ENCODE measurements at regions not wholly inside any gene's neighbourhood (a gene's known extent, or its start where the extent isn't known, plus 50 kb on each side); places are given as distances from the start of the nearest gene placed in this dataset.

GRCh38 chr14:53346988-53347387 lies 193.9 kb upstream of the DDHD1 start:
- no peaks in the 10 kb centered on the region for H3K36me3 Mint-ChIP-seq (ENCODE audit: low read depth)
- TF ChIP-seq CTCF (IDR thresholded peaks at IDR 0.05), result no peak
- no peak overlapping the region for H3K4me3 Mint-ChIP-seq
- H3K9me3 Mint-ChIP-seq, result no peaks in the 10 kb centered on the region
- no peak overlapping the region for H3K27ac Mint-ChIP-seq
- DNase-seq, result no peak
- H3K27me3 Mint-ChIP-seq (ENCODE audit: low read depth, poor library complexity), result no peaks in the 10 kb centered on the region
- H3K4me1 Mint-ChIP-seq, result no peaks in the 10 kb centered on the region

GRCh38 chr14:53341324-53341723 lies 188.2 kb upstream of the DDHD1 start:
- Mint-ChIP-seq H3K4me1 (peaks cover 4% of the 10 kb centered on the region), H3K36me3 (ENCODE audit: low read depth) (no peaks in the 10 kb centered on the region), H3K27ac (no peak overlapping the region), H3K4me3 (no peak overlapping the region), H3K27me3 (ENCODE audit: low read depth, poor library complexity) (peaks cover 2% of the 10 kb centered on the region), H3K9me3 (no peaks in the 10 kb centered on the region)
- DNase-seq, result no peak
- TF ChIP-seq CTCF (IDR thresholded peaks at IDR 0.05), result no peak

- Mint-ChIP-seq H3K4me3 (no peak overlapping the region), H3K27me3 (ENCODE audit: low read depth, poor library complexity) (peaks cover 6% of the 10 kb centered on the region), H3K36me3 (ENCODE audit: low read depth) (no peaks in the 10 kb centered on the region), H3K27ac (no peak overlapping the region), H3K4me1 (peaks cover 4% of the 10 kb centered on the region), H3K9me3 (no peaks in the 10 kb centered on the region)
- no peak for TF ChIP-seq CTCF (IDR thresholded peaks at IDR 0.05)
- DNase-seq, result no peak
Measured at GRCh38 chr14:53338192-53338591, 185.1 kb upstream of the DDHD1 start.

GRCh38 chr14:53336729-53337128 lies 183.6 kb upstream of the DDHD1 start:
- no peak for DNase-seq
- peaks cover 4% of the 10 kb centered on the region for H3K4me1 Mint-ChIP-seq
- H3K36me3 Mint-ChIP-seq (ENCODE audit: low read depth), result no peaks in the 10 kb centered on the region
- H3K4me3 Mint-ChIP-seq, result no peak overlapping the region
- peaks cover 6% of the 10 kb centered on the region for H3K27me3 Mint-ChIP-seq (ENCODE audit: low read depth, poor library complexity)
- no peak overlapping the region for H3K27ac Mint-ChIP-seq
- no peaks in the 10 kb centered on the region for H3K9me3 Mint-ChIP-seq
- TF ChIP-seq CTCF (IDR thresholded peaks at IDR 0.05), result no peak

- Mint-ChIP-seq H3K4me1 (peaks cover 11% of the 10 kb centered on the region), H3K27ac (no peak overlapping the region), H3K9me3 (no peaks in the 10 kb centered on the region), H3K27me3 (ENCODE audit: low read depth, poor library complexity) (peaks cover 6% of the 10 kb centered on the region), H3K36me3 (ENCODE audit: low read depth) (no peaks in the 10 kb centered on the region), H3K4me3 (no peak overlapping the region)
- no peak for DNase-seq
- TF ChIP-seq CTCF (IDR thresholded peaks at IDR 0.05), result no peak
Measured at GRCh38 chr14:53333809-53334208, 180.7 kb upstream of the DDHD1 start.

- Mint-ChIP-seq H3K4me3 (no peak overlapping the region), H3K9me3 (no peaks in the 10 kb centered on the region), H3K4me1 (peaks cover 23% of the 10 kb centered on the region), H3K27ac (no peak overlapping the region), H3K27me3 (ENCODE audit: low read depth, poor library complexity) (peaks cover 4% of the 10 kb centered on the region), H3K36me3 (ENCODE audit: low read depth) (no peaks in the 10 kb centered on the region)
- no peak for TF ChIP-seq CTCF (IDR thresholded peaks at IDR 0.05)
- DNase-seq, result no peak
Measured at GRCh38 chr14:53331921-53332320, 178.8 kb upstream of the DDHD1 start.
